ENCODE measurements at regions not wholly inside any gene's neighbourhood (a gene's known extent, or its start where the extent isn't known, plus 50 kb on each side); places are given as distances from the start of the nearest gene placed in this dataset.

DNA sequence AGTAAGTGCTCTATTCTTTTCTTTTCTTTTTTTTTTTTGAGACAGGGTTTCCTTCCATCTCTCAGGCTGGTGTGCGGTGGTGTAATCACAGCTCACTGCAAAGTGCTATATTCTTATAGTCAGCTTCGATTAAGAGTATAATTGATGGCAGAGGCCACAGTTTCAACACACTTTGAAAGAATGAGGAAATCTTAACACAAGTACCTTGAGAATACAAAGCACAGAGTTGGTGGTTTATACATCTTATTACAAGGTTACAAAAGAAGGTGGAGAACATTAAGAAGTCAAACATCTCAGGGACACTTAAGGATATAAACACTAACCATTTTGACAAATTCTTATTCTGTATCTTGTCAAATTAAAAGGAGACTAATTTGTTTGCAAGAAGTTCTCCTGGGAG is 180.5 kb downstream of the SOD2 start:
- TF ChIP-seq, protein P1, sequence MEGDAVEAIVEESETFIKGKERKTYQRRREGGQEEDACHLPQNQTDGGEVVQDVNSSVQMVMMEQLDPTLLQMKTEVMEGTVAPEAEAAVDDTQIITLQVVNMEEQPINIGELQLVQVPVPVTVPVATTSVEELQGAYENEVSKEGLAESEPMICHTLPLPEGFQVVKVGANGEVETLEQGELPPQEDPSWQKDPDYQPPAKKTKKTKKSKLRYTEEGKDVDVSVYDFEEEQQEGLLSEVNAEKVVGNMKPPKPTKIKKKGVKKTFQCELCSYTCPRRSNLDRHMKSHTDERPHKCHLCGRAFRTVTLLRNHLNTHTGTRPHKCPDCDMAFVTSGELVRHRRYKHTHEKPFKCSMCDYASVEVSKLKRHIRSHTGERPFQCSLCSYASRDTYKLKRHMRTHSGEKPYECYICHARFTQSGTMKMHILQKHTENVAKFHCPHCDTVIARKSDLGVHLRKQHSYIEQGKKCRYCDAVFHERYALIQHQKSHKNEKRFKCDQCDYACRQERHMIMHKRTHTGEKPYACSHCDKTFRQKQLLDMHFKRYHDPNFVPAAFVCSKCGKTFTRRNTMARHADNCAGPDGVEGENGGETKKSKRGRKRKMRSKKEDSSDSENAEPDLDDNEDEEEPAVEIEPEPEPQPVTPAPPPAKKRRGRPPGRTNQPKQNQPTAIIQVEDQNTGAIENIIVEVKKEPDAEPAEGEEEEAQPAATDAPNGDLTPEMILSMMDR (conservative IDR thresholded peaks at IDR 0.05; ENCODE audit: control insufficient read depth, insufficient read depth, low read depth, low read length) = no peak

DNA sequence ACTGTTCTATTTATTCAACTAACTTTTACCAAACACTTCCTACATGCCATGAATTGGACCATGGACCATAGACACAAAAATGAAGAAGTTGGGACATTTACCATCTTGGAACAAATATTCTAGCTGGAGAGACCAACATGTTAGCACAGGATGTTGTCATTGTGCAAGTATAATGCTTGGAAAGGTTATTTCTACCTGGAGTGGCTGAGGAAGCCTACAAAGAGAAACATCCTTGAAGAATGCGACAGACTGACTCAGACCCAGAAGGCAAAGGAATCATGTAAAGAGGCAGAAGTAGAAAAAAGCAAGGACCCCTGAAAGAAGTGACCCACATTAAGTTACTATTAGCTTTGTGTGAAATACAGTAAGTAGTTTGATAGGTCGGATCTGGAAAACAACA is 180.9 kb downstream of the SOD2 start:
- H3K4me3 ChIP-seq (ENCODE audit: control insufficient read depth, low read depth, low read length) = no peak overlapping the region
- TF ChIP-seq, protein P1 (conservative IDR thresholded peaks at IDR 0.05; ENCODE audit: control insufficient read depth, insufficient read depth, low read depth, low read length) = no peak
- no peak for DNase-seq (ENCODE audit: low read depth)

More for the DNA sequence above, 180.5 kb downstream of the SOD2 start:
- DNase-seq (ENCODE audit: low read depth) = no peak
- H3K4me3 ChIP-seq (ENCODE audit: control insufficient read depth, low read depth, low read length) = no peak overlapping the region

DNA sequence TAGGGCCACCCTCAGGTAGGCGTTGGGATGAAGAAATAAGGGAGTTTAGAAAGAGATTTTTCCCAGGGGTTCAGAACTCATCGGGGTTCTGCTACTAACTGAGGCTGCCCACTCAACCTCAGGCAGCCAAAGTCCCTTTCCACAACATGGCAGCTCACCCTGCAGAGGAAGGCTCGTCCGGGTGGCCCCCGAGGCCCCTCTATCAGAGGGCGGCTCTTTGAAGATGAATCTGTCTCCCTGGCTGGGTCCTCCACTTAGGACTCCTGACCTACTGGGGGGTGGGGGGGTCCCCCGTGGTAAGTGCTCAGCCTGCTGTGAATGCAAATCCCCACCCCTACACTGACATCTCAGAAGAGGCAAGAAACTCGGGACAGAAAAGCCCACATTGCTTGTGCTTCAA is 182.9 kb downstream of the SOD2 start:
- TF ChIP-seq, protein P1 (conservative IDR thresholded peaks at IDR 0.05; ENCODE audit: control insufficient read depth, insufficient read depth, low read depth, low read length) = no peak

DNA sequence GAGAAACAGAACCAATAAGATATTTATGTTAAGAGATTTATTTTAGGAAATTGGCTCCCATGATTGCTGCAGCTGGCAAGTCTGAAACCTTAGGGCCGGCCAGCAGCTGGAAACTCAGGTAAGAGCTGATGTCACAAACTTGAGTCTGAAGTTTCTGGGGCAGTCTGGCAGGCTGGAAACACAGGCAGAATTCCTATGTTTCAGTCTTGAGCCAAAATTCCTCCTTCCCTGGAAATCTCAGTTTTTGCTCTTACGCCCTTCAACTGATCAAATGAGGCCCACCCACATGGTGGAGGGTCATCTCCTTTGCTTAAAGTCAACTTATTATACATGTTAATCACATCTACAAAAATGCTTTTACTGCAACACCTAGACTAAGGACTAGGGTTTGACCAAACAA is 184.1 kb downstream of the SOD2 start:
- no peak for DNase-seq (ENCODE audit: low read depth)
- TF ChIP-seq, protein P1 (conservative IDR thresholded peaks at IDR 0.05; ENCODE audit: control insufficient read depth, insufficient read depth, low read depth, low read length) = no peak
- H3K4me3 ChIP-seq (ENCODE audit: control insufficient read depth, low read depth, low read length) = no peak overlapping the region

More for the DNA sequence above, 182.9 kb downstream of the SOD2 start:
- H3K4me3 ChIP-seq (ENCODE audit: control insufficient read depth, low read depth, low read length) = no peak overlapping the region
- no peak for DNase-seq (ENCODE audit: low read depth)

DNA sequence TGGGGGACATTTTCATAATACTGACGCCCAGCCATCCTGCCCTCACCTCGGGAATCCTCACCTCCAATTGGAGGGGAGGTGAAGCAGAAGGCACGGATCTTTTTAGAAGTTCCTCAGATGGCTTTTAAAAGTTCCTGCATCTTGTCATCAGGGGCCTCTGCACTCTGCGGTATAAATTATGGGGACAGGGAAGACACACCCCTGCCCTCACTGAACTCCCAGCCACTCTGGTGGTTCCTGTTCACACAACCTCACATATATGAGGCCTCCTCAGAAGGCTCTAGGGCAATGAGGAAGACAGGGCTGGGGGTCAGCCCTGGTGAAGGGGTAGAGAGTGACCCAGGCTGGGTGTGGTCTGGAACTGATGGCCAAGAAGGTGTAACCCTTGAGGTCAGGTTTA is 187.0 kb downstream of the SOD2 start:
- DNase-seq (ENCODE audit: low read depth) = no peak
- TF ChIP-seq, protein P1 (conservative IDR thresholded peaks at IDR 0.05; ENCODE audit: control insufficient read depth, insufficient read depth, low read depth, low read length) = no peak
- no peak overlapping the region for H3K4me3 ChIP-seq (ENCODE audit: control insufficient read depth, low read depth, low read length)

DNA sequence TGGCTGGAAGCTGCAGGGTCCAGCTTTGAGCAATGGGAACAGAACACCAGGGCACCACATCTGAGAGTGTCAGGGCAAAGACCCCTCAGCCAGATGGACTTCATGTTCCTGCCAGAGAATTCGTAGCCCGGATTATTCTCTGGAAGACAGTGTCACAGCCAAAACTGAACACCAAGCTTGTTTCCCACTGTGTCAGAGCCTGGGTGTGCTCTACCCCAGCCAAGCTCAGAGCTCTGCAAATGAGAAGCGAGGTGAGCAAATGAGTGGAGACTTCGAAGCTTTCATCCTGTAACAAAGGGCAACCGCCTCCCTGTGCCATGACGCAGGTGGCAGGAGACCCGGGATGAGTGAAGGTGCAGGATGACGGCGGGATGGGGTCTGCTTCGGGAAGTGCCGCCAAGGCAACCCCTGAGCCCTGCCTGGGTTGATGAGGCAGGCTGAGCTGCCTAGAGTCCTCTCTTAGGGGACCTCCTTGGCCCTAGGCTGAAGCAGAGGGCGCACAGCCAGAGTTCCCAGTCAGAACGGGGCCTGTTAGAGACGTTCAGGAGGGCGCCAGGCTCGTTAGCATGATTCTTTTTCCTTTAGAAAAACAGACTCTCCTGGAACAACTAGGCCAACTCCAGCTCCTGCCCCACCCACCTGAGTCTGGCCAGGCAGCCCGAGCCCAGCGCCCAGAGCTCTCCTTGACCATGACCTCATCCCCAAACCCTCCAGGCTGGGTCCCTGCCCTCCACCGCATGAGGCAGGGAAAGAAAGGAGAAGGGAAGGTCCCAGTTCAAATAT is 187.7 kb downstream of the SOD2 start:
- no peak overlapping the region for H3K4me3 ChIP-seq (ENCODE audit: control insufficient read depth, low read depth, low read length)
- TF ChIP-seq, protein P1 (conservative IDR thresholded peaks at IDR 0.05; ENCODE audit: control insufficient read depth, insufficient read depth, low read depth, low read length) = no peak
- DNase-seq (ENCODE audit: low read depth) = no peak

Measured in fibroblast of mammary gland (primary cell).